ENCODE measurements at regions not wholly inside any gene's neighbourhood (a gene's known extent, or its start where the extent isn't known, plus 50 kb on each side); places are given as distances from the start of the nearest gene placed in this dataset.

GRCh38 chr2:226256237-226256636 is 543.4 kb downstream of the IRS1 start:
- DNase-seq (ENCODE audit: low read depth) = no peak
- no peak overlapping the region for H3K4me3 ChIP-seq (ENCODE audit: low read depth, low read length)
- no peak for TF ChIP-seq CTCF (IDR thresholded peaks at IDR 0.05; ENCODE audit: insufficient read depth, low read depth, low read length, missing control alignments)

- no peak overlapping the region for H3K4me3 ChIP-seq (ENCODE audit: low read depth, low read length)
- DNase-seq (ENCODE audit: low read depth) = no peak
- no peak for TF ChIP-seq CTCF (IDR thresholded peaks at IDR 0.05; ENCODE audit: insufficient read depth, low read depth, low read length, missing control alignments)
Observed at GRCh38 chr2:226251661-226252060, 548.0 kb downstream of the IRS1 start.

DNA sequence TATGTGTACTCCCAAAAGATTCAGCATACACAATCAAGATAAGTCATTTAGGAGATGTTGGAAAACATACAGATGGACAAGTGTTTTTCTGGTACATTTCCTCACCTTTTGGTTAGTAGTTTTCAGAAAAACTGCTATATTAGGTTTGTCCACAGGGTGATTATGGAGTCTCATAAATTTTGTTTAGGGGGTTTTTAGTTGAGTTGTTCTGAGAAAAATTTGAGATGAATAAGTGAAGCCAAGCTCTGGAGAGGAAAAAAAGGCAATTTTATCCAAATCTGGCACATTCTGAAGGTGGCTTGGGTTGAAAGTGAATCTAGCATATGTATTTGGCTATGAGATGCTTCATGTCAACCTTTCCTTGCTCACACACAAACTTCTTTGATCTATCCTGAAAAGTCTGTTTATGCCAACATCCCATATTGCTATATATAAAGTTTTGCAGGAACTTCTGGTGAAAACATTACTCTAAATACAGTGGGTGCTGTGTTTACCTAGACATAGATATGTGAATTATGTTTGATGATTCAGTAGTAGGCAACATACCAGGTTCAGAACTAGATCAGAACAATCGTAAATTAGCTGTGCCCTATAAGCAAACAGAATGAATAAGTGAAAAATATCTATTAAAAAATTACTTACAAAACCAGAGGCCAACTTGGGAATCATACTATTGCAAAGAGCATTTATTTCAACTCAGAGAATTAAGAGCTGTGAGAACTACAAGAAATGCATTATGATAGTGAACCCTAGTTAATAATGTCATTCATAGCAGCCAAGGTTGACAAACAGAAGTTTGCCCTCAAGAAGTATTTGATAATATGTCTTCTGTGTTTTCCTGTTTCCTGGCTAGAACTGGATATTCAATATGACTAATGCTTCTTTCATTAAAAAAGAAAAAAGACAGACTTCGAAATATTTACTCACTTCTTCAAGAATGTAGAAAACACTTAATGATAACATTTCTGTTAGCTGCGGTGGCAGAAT is 552.0 kb downstream of the IRS1 start:
- H3K4me3 ChIP-seq (ENCODE audit: low read depth, low read length) = no peak overlapping the region
- TF ChIP-seq CTCF (IDR thresholded peaks at IDR 0.05; ENCODE audit: insufficient read depth, low read depth, low read length, missing control alignments) = no peak
- no peak for DNase-seq (ENCODE audit: low read depth)

- no peak for DNase-seq (ENCODE audit: low read depth)
- H3K4me3 ChIP-seq (ENCODE audit: low read depth, low read length) = no peak overlapping the region
- no peak for TF ChIP-seq CTCF (IDR thresholded peaks at IDR 0.05; ENCODE audit: insufficient read depth, low read depth, low read length, missing control alignments)
Observed at GRCh38 chr2:226234187-226234586, 565.4 kb downstream of the IRS1 start.

GRCh38 chr2:226233388-226233787 is 566.2 kb downstream of the IRS1 start:
- no peak for DNase-seq (ENCODE audit: low read depth)
- no peak for TF ChIP-seq CTCF (IDR thresholded peaks at IDR 0.05; ENCODE audit: insufficient read depth, low read depth, low read length, missing control alignments)
- no peak overlapping the region for H3K4me3 ChIP-seq (ENCODE audit: low read depth, low read length)

DNA sequence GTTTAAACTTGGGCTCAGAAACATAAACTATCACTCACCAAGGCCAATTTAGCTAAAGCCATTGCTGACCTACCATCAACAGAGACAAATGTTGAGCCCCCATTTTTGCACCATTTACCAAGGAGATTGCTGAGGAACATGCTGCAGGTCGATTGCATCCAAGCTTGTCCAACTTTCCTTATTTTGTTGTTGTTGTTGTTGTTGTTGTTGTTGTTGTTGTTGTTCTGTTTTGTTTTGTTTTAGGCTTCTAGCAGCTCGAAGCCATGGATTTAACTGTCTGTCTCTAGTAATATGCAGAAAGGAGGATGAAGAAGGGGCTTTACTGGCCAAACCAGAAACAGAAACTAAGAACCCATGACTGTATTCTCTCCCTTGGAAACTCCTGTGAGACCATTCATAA is 571.5 kb downstream of the IRS1 start:
- DNase-seq (ENCODE audit: low read depth) = no peak
- TF ChIP-seq CTCF (IDR thresholded peaks at IDR 0.05; ENCODE audit: insufficient read depth, low read depth, low read length, missing control alignments) = no peak
- H3K4me3 ChIP-seq (ENCODE audit: low read depth, low read length) = no peak overlapping the region
